Mammary epithelial cell (primary cell): ENCODE measurements at regions not wholly inside any gene's neighbourhood (a gene's known extent, or its start where the extent isn't known, plus 50 kb on each side); places are given as distances from the start of the nearest gene placed in this dataset.

Experiments used
- EZH2 ChIP-seq: IDR thresholded peaks from 2 replicates; pipeline ENCODE4 v1.6.1; 2012; ENCODE audit warnings: low read length, inconsistent platforms, borderline replicate concordance
- TF ChIP-seq, protein P1 (sequence below), 2 donors: IDR thresholded peaks in 1 of 2; conservative IDR thresholded peaks in 1 of 2; 2 replicates each; pipeline ENCODE4 v1.5.1; 2011 to 2012; ENCODE audit warnings: inconsistent platforms in 2 of 2, low read length in 2 of 2, mild to moderate bottlenecking in 2 of 2, control low read depth in 1 of 2, low read depth in 1 of 2; ENCODE audit not compliant: insufficient read depth in 1 of 2; ENCODE audit errors: extremely low read depth in 1 of 2

DNA sequence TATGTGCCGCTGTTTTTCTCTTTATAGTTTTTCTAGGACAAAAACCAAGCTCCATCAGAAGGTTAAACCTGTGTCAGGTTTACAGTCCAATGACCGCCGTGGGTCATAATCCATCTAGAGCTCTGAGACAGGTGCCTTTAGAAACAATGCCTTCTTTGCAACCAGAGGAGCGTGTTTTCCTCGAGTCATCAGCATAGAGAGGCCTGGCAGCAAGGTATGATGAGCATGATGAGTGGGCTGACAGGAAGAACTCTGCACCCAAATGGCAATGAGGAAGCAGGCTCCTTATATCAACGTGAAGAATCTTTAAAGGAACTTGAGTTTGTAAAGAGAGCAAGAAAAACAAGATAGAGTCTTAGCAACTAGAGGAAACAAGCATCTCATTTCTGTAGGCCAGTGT lies 60.5 kb upstream of the NUDT4 start:
- TF ChIP-seq, protein P1, sequence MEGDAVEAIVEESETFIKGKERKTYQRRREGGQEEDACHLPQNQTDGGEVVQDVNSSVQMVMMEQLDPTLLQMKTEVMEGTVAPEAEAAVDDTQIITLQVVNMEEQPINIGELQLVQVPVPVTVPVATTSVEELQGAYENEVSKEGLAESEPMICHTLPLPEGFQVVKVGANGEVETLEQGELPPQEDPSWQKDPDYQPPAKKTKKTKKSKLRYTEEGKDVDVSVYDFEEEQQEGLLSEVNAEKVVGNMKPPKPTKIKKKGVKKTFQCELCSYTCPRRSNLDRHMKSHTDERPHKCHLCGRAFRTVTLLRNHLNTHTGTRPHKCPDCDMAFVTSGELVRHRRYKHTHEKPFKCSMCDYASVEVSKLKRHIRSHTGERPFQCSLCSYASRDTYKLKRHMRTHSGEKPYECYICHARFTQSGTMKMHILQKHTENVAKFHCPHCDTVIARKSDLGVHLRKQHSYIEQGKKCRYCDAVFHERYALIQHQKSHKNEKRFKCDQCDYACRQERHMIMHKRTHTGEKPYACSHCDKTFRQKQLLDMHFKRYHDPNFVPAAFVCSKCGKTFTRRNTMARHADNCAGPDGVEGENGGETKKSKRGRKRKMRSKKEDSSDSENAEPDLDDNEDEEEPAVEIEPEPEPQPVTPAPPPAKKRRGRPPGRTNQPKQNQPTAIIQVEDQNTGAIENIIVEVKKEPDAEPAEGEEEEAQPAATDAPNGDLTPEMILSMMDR (conservative IDR thresholded peaks at IDR 0.05 in 1 of 2, IDR thresholded peaks at IDR 0.05 in 1 of 2; ENCODE audit: extremely low read depth in 1 of 2, insufficient read depth in 1 of 2, low read depth in 1 of 2, low read length in 2 of 2) = no peak
- TF ChIP-seq EZH2 = no peak
